Ammon's horn (tissue), 1 donor: ENCODE measurements at regions not wholly inside any gene's neighbourhood (a gene's known extent, or its start where the extent isn't known, plus 50 kb on each side); places are given as distances from the start of the nearest gene placed in this dataset.
"Not testable (repeated sequence)": the region's sequence is repeated elsewhere in the genome, so short reads cannot be mapped to it uniquely, and the experiment has no call there.

Experiments
- DNase-seq: peaks from one replicate; pipeline ENCODE4 v3.0.0-alpha.2; 2016; ENCODE audit warnings: low spot score

- no peak for DNase-seq
Observed at GRCh38 chr17:52546493-52546892, 388.0 kb upstream of the CA10 start.

GRCh38 chr17:52537421-52537820 is 378.9 kb upstream of the CA10 start:
- no peak for DNase-seq

- no peak for DNase-seq
Observed at GRCh38 chr17:52536489-52536888, 378.0 kb upstream of the CA10 start.

- DNase-seq = no peak
Observed at GRCh38 chr17:52532373-52532772, 373.9 kb upstream of the CA10 start.

GRCh38 chr17:52524096-52524637 is 365.7 kb upstream of the CA10 start:
- DNase-seq = no peak

- no peak for DNase-seq
Observed at GRCh38 chr17:52517176-52517575, 358.7 kb upstream of the CA10 start.

- DNase-seq = no peak
Observed at GRCh38 chr17:52515927-52516326, 357.4 kb upstream of the CA10 start.

GRCh38 chr17:52505601-52506000 is 347.1 kb upstream of the CA10 start:
- no peak for DNase-seq

GRCh38 chr17:52504081-52504480 is 345.6 kb upstream of the CA10 start:
- DNase-seq = no peak

GRCh38 chr17:52495646-52496045 is 337.1 kb upstream of the CA10 start:
- no peak for DNase-seq

- no peak for DNase-seq
Observed at GRCh38 chr17:52482271-52482670, 323.8 kb upstream of the CA10 start.

- DNase-seq = no peak
Observed at GRCh38 chr17:52477824-52478699, 319.5 kb upstream of the CA10 start.

GRCh38 chr17:52476638-52477313 is 318.3 kb upstream of the CA10 start:
- DNase-seq = no peak

GRCh38 chr17:52470553-52470952 is 312.0 kb upstream of the CA10 start:
- DNase-seq = no peak

GRCh38 chr17:52465407-52465806 is 306.9 kb upstream of the CA10 start:
- no peak for DNase-seq

GRCh38 chr17:52451294-52451861 is 292.9 kb upstream of the CA10 start:
- no peak for DNase-seq

GRCh38 chr17:52442350-52442749 is 283.8 kb upstream of the CA10 start:
- no peak for DNase-seq

GRCh38 chr17:52420555-52421078 is 262.1 kb upstream of the CA10 start:
- no peak for DNase-seq

- peak; percentile 3 for DNase-seq
Observed at GRCh38 chr17:52419229-52419641, 260.7 kb upstream of the CA10 start.

GRCh38 chr17:52410781-52411180 is 252.3 kb upstream of the CA10 start:
- no peak for DNase-seq

GRCh38 chr17:52409222-52409621 is 250.7 kb upstream of the CA10 start:
- DNase-seq = not testable (repeated sequence)

- no peak for DNase-seq
Observed at GRCh38 chr17:52395308-52395707, 236.8 kb upstream of the CA10 start.

- no peak for DNase-seq
Observed at GRCh38 chr17:52390422-52390821, 231.9 kb upstream of the CA10 start.
